Retinal pigment epithelial cell (primary cell): ENCODE measurements at regions not wholly inside any gene's neighbourhood (a gene's known extent, or its start where the extent isn't known, plus 50 kb on each side); places are given as distances from the start of the nearest gene placed in this dataset.

ENCODE experiments used
- DNase-seq: peaks from one replicate; pipeline ENCODE4 v3.0.0-alpha.2; 2010; ENCODE audit warnings: low read depth
- H3K4me3 ChIP-seq: 2 replicates; pipeline ENCODE4 v1.5.1; 2011; ENCODE audit warnings: mild to moderate bottlenecking, low read length, control low read depth, moderate library complexity
- CTCF ChIP-seq: conservative IDR thresholded peaks from 2 replicates; pipeline ENCODE4 v1.5.1; 2011; ENCODE audit warnings: low read depth, low read length, control low read depth, inconsistent platforms

GRCh38 chr18:56042915-56043536, 455.0 kb upstream of the TCF4 start:
- TF ChIP-seq CTCF, result no peak
- H3K4me3 ChIP-seq, result no peak overlapping the region
- DNase-seq, result no peak

- no peak for TF ChIP-seq CTCF
- DNase-seq, result no peak
Observed at GRCh38 chr18:56038171-56039030, 450.4 kb upstream of the TCF4 start.

GRCh38 chr18:56036741-56037140, 448.7 kb upstream of the TCF4 start:
- no peak overlapping the region for H3K4me3 ChIP-seq
- no peak for TF ChIP-seq CTCF
- DNase-seq, result no peak

More at GRCh38 chr18:56038171-56039030, 450.4 kb upstream of the TCF4 start:
- H3K4me3 ChIP-seq, result no peak overlapping the region

- no peak for DNase-seq
- no peak overlapping the region for H3K4me3 ChIP-seq
- no peak for TF ChIP-seq CTCF
Observed at GRCh38 chr18:56035546-56035945, 447.6 kb upstream of the TCF4 start.

GRCh38 chr18:56034949-56035348, 447.0 kb upstream of the TCF4 start:
- TF ChIP-seq CTCF, result no peak
- H3K4me3 ChIP-seq, result no peak overlapping the region
- DNase-seq, result no peak

GRCh38 chr18:56030060-56030459, 442.1 kb upstream of the TCF4 start:
- DNase-seq, result no peak
- no peak for TF ChIP-seq CTCF
- no peak overlapping the region for H3K4me3 ChIP-seq

- DNase-seq, result no peak
- H3K4me3 ChIP-seq, result no peak overlapping the region
- TF ChIP-seq CTCF, result no peak
Observed at GRCh38 chr18:56028514-56028913, 440.5 kb upstream of the TCF4 start.
